GM12878 (cell line): ENCODE measurements at regions not wholly inside any gene's neighbourhood (a gene's known extent, or its start where the extent isn't known, plus 50 kb on each side); places are given as distances from the start of the nearest gene placed in this dataset.

Source experiments
- ATAC-seq: fragments of 200-7000 bp; cut with Tn5 transposase; 3 replicates; pipeline ENCODE4 v1.9.1; 2020; ENCODE audit warnings: mild to moderate bottlenecking, moderate library complexity
- BruUV-seq: library from RNA; stranded (reverse); fragments of 400-500 nt; replicated peaks from 2 replicates; lab custom pipeline; 2021; lab: Mats Ljungman, UMichigan
- CTCF ChIA-PET: fragments of 300-600 bp; sonication (Branson Sonifier 250); formaldehyde crosslinking; extraction: SDS; loops from one replicate; lab custom pipeline; 2021; ENCODE audit warnings: inconsistent platforms; lab: Yijun Ruan, JAX
- POLR2A ChIA-PET: fragments of 350-600 bp; formaldehyde crosslinking; extraction: SDS; loops from one replicate; lab custom pipeline; 2021; ENCODE audit warnings: inconsistent platforms; lab: Charles Lee
- RAD21 ChIA-PET: fragments of 300-600 bp; sonication (Branson Sonifier 250); formaldehyde crosslinking; loops from one replicate; lab custom pipeline; 2023; ENCODE audit warnings: antibody characterized with exemption; ENCODE audit not compliant: unreplicated experiment; lab: Charles Lee
- SMC1A ChIA-PET: fragments of 300-600 bp; sonication (Branson Sonifier 250); formaldehyde crosslinking; loops from one replicate; lab custom pipeline; 2023; ENCODE audit not compliant: unreplicated experiment, uncharacterized antibody; lab: Charles Lee
- DNase-seq: peaks from one replicate; pipeline ENCODE4 v3.0.0-alpha.2; 2011; ENCODE audit warnings: low read depth, low spot score
- FAIRE-seq: peaks from 3 replicates; lab custom pipeline; 2011; peaks lifted over from hg19 to GRCh38; lab: Jason Lieb, UNC
- H2AFZ ChIP-seq: 2 replicates; pipeline ENCODE4 v1.6.0; 2011; ENCODE audit warnings: low read depth, low read length, control low read depth; ENCODE audit not compliant: control insufficient read depth
- H3K27ac ChIP-seq: 2 replicates; pipeline ENCODE4 v1.5.1; 2011; ENCODE audit warnings: control low read depth; ENCODE audit not compliant: control insufficient read depth, insufficient read depth
- H3K27me3 ChIP-seq, 2 experiments: replicated peaks in 1 of 2; 2 replicates each; pipeline versions ENCODE4 v1.6.0 to v1.6.1; 2011; ENCODE audit warnings: low read length in 1 of 2; ENCODE audit not compliant: control insufficient read depth in 2 of 2, insufficient read depth in 2 of 2
- H3K36me3 ChIP-seq, 2 experiments: 2 replicates each; pipeline ENCODE4 v1.5.1; 2011; ENCODE audit warnings: low read length in 1 of 2; ENCODE audit not compliant: control insufficient read depth in 2 of 2, insufficient read depth in 2 of 2
- H3K4me1 ChIP-seq: 2 replicates; pipeline ENCODE4 v1.6.1; 2011; ENCODE audit warnings: mild to moderate bottlenecking, low read length, moderate library complexity, mixed read lengths; ENCODE audit not compliant: control insufficient read depth, insufficient read depth
- H3K4me2 ChIP-seq: 2 replicates; pipeline ENCODE4 v1.6.0; 2011; ENCODE audit warnings: control low read depth; ENCODE audit not compliant: control insufficient read depth, insufficient read depth
- H3K4me3 ChIP-seq: fragments of 200-600 bp; sonication (generic); 2 replicates; pipeline ENCODE4 v1.5.1; 2016
- H3K79me2 ChIP-seq: 2 replicates; pipeline ENCODE4 v1.6.0; 2011; ENCODE audit warnings: low read length; ENCODE audit not compliant: control insufficient read depth, insufficient read depth
- H3K9ac ChIP-seq: 2 replicates; pipeline ENCODE4 v1.8.0; 2011; ENCODE audit warnings: low read length, control low read depth, mixed read lengths; ENCODE audit not compliant: control insufficient read depth, insufficient read depth
- H3K9me3 ChIP-seq: replicated peaks from 3 replicates; pipeline ENCODE4 v1.5.1; 2011; ENCODE audit warnings: mild to moderate bottlenecking, low read length; ENCODE audit not compliant: control insufficient read depth, insufficient read depth
- H4K20me1 ChIP-seq: 2 replicates; pipeline ENCODE4 v1.6.0; 2011; ENCODE audit not compliant: control insufficient read depth, insufficient read depth
- CBX5 ChIP-seq: sonication (generic); IDR thresholded peaks from 2 replicates; pipeline ENCODE4 v1.6.1; 2016; ENCODE audit warnings: low read depth, moderate library complexity, mild to moderate bottlenecking, inconsistent platforms
- E2F4 ChIP-seq: IDR thresholded peaks from 2 replicates; pipeline ENCODE4 v1.6.1; 2012; ENCODE audit warnings: low read depth, low read length, improper control_type of control experiment
- GATAD2B ChIP-seq: fragments of 450-650 bp; conservative IDR thresholded peaks from 2 replicates; pipeline ENCODE4 v1.6.1; 2017; ENCODE audit warnings: low read depth, mild to moderate bottlenecking, moderate library complexity
- MAX ChIP-seq: IDR thresholded peaks from 2 replicates; pipeline ENCODE4 v1.6.1; 2012; ENCODE audit warnings: low read depth, low read length, improper control_type of control experiment
- MEF2A ChIP-seq: IDR thresholded peaks from 2 replicates; pipeline ENCODE4 v1.6.1; 2011; ENCODE audit warnings: low read depth, mild to moderate bottlenecking, low read length, moderate library complexity; ENCODE audit not compliant: insufficient read depth
- MTA2 ChIP-seq: fragments of 450-650 bp; IDR thresholded peaks from 2 replicates; pipeline ENCODE4 v1.6.1; 2016; ENCODE audit warnings: low read depth, mild to moderate bottlenecking, moderate library complexity
- NFXL1 ChIP-seq: fragments of 450-650 bp; IDR thresholded peaks from 2 replicates; pipeline ENCODE4 v1.6.1; 2017; ENCODE audit warnings: antibody characterized with exemption, mild to moderate bottlenecking, borderline replicate concordance
- POLR2AphosphoS2 ChIP-seq: IDR thresholded peaks from 2 replicates; pipeline ENCODE4 v1.6.1; 2011; ENCODE audit warnings: low read depth, mild to moderate bottlenecking, low read length, improper control_type of control experiment, moderate library complexity
- RBBP5 ChIP-seq: fragments of 200-600 bp; sonication (generic); conservative IDR thresholded peaks from 2 replicates; pipeline ENCODE4 v1.6.1; 2016
- WGBS: methylation state at CpG from one replicate; pipeline ENCODE4 v1.1.6; 2016; ENCODE audit warnings: low lambda C conversion rate; ENCODE audit not compliant: insufficient replicate concordance, insufficient coverage; ENCODE audit errors: missing lambda C conversion rate; 5-methylcytosine and 5-hydroxymethylcytosine counted together
- in situ Hi-C: fragments of 300-500 bp; cut with MboI; formaldehyde crosslinking; loops from 9 replicates; pipeline ENCODE4 v1.14.3; 2018; ENCODE audit warnings: mixed read lengths
- intact Hi-C: fragments of 100-400 bp; cut with micrococcal nuclease; formaldehyde crosslinking; loops from one replicate; pipeline ENCODE4 v1.14.2; 2022; ENCODE audit not compliant: unreplicated experiment

- Histone ChIP-seq H3K9ac (no peak overlapping the region), H3K27ac (no peak overlapping the region), H3K4me3 (no peak overlapping the region), H3K79me2 (no peaks in the 10 kb centered on the region), H3K27me3 (no peaks in the 10 kb centered on the region; a peak in 1 of 4 replicates), H3K9me3 (no peaks in the 10 kb centered on the region), H2AFZ (no peak overlapping the region), H3K4me1 (no peaks in the 10 kb centered on the region), H3K4me2 (no peak overlapping the region), H4K20me1 (no peaks in the 10 kb centered on the region), H3K36me3 (no peaks in the 10 kb centered on the region)
- BruUV-seq = no TSS peak
- ChIA-PET RAD21 (no interaction called here), POLR2A (no interaction called here), SMC1A (no interaction called here), CTCF (no interaction called here)
- 30% methylated on average over 19 of the region's 19 CpGs for WGBS
- DNase-seq = no peak
- no peak for FAIRE-seq
- in situ Hi-C loops (no loop called here), intact Hi-C loops (no loop called here)
- no peak for ATAC-seq
- TF ChIP-seq MTA2 (no peak), E2F4 (no peak), NFXL1 (no peak), RBBP5 (no peak), POLR2AphosphoS2 (no peak), MEF2A (no peak), GATAD2B (no peak), MAX (no peak), CBX5 (no peak)
Measured at GRCh38 chr16:88299751-88300462, 82.9 kb upstream of the ZNF469 start.
